Left cardiac atrium (tissue), 4 donors: ENCODE measurements at regions not wholly inside any gene's neighbourhood (a gene's known extent, or its start where the extent isn't known, plus 50 kb on each side); places are given as distances from the start of the nearest gene placed in this dataset.

Experiments
- ATAC-seq, 2 donors: fragments of 200-7000 bp; cut with Tn5 transposase; one replicate each; pipeline ENCODE4 v1.9.1; 2020; ENCODE audit warnings: mild to moderate bottlenecking in 2 of 2, moderate library complexity in 2 of 2
- DNase-seq: peaks from one replicate; pipeline ENCODE4 v3.0.0-alpha.2; 2020
- intact Hi-C, 2 donors: fragments of 100-400 bp; cut with DNase I; formaldehyde crosslinking; loops; one replicate each; pipeline versions ENCODE4 v1.14.1 to v1.15.1; 2022 to 2023
- donor health status: DM: no; HTN: yes; CAD: no.
- donor health status: DM: no; HTN: yes; CAD: no; lungs with severe emphysema.
- donor health status: DM: yes; HTN: yes; CAD: no.
- donor health status: Dilated cardiomyopathy.

DNA sequence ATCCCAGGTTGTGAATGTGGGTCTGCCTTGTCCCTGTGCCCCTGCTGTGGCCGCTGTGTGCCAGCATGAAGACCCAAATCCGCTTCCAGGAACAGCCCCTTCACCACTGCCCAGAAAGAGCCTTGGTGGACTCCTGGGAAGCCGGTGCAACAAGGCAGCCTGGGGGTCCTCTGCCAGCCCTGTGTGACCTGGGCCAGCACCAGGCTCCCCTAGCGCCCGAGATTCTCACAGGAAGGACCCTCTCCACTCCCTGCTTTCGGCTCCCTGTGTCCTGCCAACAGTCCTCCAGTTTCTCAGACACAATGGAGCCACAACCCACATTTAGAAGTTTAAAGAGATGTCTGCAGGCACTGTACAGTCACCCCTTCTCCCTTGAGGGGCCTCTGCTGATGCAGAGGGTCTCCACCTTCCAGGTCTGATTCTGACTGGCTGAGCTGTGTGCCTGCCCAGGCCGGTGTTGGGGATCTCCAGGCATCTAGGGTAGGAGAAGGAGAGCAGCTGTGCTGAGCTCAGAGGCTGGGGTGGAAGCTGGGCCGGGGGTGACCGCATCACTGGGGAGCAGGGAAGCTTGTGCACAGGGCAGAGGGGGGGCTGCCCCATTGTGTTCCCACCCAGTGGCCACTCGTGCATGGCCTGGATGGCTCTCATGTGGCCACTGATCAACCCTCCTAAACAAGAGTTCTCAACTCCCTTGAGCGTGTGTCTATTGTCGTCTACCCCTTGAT, 174.0 kb downstream of the IRX2 start:
- ATAC-seq (no peak), DNase-seq (no peak)
- intact Hi-C loops = no loop called here

DNA sequence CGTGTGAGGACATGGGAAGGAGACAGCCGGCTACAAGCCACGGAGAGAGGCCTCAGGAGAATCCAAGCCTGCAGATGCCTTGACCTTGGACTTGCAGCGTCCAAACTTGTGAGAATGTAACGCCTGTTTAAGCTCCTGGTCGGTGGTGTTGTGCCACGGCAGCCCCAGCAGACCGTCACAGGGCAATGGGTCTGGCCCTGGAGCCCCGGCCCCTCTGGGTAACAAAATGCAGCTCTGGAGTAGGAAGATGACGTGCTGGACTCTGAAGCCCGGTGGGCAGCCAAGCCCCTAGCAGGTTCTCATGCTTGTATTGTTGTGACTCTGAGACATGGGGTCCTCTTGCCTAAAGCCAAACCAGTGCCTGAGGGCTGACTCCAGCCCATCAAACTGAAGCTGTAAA, 174.7 kb downstream of the IRX2 start:
- DNase-seq = no peak
- ATAC-seq = no peak
- intact Hi-C loops = no loop called here

DNA sequence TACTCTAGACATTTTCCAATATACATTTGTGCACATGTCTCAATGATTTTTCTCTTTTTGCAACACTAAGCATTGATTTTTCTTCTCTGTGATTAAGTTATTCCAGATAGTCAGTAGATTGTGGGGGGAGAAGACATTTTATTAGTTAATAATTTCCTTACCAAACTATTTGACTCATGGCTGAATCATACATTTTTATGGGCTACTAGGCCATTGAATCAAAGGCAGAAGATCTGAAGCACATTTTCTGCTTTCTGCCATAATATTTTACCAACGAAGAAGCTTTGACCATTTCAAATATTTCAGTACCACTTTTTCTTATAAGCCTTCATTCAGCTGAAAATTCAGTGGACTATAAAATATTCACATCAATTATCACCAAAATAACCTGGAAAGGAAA, 175.6 kb downstream of the IRX2 start:
- DNase-seq (no peak), ATAC-seq (no peak)
- intact Hi-C loops = no loop called here

DNA sequence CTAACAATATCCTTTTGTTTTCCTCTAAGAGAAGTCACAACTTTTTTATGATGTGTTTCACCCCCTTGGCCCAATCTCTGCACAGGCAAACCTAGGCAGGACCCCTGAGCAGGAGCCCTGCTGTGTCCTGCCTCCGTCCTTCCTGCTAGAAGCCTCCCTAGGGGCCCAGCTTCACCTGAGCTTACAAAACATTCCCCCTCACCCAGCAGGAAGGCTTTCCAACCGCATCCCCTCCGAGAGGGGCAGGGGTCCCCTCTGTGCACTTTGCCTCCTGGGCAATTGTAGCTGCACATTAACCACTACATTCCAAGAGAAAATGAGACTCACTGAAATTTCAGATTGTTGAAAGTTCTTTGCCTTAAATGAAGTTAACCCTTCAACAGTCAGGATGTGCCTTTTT, 176.2 kb downstream of the IRX2 start:
- intact Hi-C loops = no loop called here
- ATAC-seq = no peak
- no peak for DNase-seq

DNA sequence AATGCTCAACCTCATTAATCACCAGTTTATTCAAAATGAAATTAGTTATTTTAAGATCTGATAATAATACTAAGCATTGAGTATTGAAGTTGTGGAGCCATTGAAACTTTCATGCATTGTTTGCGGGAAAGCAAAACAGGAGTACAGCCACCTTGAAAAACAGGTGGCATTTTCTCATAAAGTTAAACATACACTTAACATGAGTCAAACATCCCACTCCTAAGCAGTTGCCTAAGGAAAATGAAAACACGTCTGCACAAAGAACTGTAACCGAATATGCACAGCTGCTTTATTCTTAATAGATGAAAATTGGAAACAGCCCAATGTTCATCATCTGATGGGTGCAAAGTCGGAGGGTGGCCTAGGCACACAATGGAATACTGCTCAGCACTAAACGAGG, 177.3 kb downstream of the IRX2 start:
- DNase-seq (no peak), ATAC-seq (no peak)
- intact Hi-C loops = no loop called here

DNA sequence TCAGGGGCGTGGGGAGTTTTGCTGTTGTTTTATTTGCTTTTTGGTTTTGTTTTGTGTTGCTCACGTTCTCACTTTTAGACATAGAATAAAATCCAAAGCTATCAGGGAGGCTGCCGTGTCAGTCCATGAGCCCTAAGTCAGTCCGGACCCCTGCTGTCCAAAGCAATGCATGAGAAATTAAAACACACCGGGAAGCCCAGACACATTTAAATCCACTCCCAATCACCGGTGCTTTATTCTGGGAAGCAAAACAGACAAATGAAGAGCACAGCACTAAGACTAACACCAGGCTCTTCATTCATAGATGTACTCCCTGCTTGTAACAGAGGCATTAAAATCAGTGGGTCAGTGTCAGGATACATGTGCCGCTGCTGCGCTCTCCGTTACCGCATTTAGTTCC, 180.9 kb downstream of the IRX2 start:
- ATAC-seq (no peak), DNase-seq (no peak)
- intact Hi-C loops = no loop called here

DNA sequence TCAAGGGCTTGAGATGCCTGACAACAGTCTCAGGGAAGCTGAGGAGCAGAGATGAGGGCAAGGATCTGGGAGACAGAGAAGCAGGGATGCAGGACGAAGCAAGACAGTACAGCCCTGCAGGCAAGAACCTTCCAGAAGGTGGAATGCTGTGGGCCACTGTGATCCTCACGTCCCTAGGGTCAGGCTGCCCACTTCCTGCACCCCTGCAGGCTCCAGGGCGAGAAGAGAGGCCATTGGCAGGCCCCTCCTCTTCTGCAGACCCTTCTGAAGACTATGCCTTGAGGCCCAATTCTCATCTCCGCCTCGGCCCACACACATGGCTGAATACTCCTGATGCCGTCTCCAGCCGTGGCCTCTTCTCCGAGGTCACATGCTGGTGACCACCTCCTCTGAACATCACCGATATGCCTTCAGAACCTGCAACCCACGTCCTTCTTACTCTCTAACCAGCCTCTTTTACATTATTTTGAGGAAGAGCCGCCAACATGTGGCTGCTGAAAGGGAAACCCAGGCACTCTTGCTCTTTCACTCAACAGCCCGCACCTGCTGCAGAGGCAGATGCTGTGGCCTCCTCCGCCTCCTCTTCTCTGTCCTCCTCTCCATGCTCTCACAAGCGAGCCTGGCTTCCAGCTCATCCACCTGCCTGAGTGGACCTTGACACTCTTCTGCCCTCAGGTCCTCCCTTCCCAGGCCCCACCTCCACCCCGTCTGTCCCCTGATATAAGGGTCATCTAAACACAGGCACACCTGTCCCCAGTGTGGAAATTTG, 181.5 kb downstream of the IRX2 start:
- ATAC-seq (no peak), DNase-seq (no peak)
- intact Hi-C loops = no loop called here

DNA sequence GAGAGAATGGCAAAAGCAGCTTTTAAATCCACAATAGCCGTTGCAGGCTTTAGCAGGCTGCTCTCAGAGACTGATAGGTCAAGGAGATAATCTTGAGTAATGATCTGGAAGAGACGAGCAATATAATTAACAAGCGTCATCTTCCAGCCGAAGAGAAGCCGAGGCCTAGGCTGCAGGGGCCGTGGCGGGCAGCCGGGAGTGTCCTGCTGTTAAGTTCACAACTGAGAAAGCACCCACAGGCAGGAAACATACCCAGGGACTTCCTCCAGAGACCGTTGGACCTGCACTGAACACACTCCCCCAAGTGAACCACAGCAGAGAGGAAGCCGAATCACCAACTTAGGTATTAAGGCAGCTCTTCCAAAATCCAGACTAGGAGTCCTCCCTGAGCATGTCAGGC, 182.3 kb downstream of the IRX2 start:
- intact Hi-C loops = no loop called here
- DNase-seq (no peak), ATAC-seq (no peak)

DNA sequence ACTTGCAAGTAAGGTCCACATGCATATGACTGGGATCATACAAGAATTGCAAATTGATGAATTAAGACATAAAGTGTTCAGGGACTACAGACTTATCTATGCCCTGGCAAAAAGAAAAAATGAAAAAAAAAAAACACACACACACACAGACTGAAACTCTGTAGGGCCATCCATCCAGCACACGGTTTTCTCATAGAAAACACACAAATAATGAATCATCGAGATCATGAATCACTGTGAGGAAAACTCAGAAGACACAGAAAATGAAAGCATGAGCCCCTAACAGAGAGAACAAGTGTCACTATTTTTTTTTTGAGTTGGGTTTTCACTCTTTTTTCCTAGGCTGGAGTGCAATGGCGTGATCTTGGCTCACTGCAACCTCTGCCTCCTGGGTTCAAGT, 185.2 kb downstream of the IRX2 start:
- DNase-seq = no peak
- ATAC-seq = no peak
- intact Hi-C loops = no loop called here

DNA sequence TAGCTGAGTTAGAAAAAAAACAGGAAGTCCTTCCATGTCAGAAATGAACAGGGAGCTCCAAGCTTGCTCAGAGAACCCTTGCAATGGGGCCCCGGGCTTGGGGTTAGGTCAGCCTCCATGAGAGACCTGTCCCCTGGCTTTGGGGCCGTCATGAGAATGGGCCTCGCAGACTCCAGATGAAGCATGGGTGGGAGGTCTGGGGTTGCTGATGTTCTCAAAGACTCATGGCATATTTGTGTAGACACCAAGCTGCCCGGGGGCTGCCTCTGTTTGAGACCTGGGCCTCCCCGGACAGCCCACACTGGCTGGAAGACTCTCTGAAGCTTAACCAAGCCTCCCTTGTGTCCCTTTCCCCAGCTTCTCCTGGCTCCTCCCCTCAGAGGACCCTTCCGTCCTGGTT, 186.3 kb downstream of the IRX2 start:
- ATAC-seq = no peak
- intact Hi-C loops = no loop called here
- no peak for DNase-seq

DNA sequence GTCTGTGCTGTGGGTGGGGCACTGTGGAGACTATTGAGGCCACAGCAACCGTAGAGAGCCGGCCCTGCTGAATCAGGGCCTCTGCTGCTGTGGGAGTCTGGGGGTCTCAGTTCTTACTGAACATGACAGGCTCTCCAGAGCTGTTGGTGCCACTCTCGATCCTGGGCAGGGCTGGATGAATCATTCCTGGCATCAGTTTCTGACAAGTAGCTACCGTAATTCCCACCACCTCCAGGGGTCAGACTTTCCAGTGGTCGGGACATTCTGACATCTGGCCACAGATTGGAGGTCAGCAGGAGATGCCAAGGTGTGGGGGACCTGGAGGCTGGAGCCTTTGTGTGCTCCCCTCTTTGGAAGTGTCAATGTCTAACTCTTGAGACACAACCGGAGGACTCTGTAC, 188.4 kb downstream of the IRX2 start:
- DNase-seq (no peak), ATAC-seq (no peak)
- intact Hi-C loops = no loop called here

DNA sequence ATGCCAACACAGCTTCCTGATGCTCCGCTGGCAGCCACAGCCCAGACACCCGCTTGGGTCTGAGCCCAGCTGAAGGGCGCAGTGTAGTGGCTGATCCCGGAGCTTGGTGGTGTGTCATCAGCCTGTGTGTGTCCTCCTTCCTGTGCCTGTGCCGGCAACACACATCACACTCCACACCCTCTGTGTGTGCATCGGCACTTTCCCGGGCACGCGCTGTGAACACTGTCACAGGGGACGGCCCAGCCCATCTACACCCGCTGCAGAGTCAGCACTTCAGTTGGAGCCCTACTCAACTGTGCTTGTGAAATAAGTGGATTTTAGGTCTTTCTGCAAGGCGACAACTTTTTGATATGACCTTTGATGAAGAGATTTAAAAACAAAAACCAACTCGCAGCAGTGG, 189.4 kb downstream of the IRX2 start:
- ATAC-seq (no peak), DNase-seq (no peak)
- intact Hi-C loops = no loop called here

DNA sequence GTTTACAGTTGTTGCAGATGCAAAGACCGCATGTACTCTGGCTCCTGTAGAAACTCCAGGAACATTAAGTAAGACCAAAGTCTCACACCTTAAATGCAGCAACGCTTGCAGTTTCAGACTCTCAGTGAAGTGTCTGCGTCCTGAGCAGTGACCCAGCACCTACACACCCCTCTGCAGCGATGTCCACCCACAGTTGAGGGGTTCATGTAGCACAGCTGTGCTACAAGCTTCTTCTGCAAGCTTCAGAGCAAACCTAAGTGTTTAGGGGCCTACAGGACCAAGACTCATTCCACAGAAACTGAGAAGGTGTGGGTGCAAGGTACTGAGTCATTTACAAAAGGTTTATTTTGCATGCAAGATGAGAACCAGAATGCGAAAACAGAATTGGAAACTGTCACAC, 191.0 kb downstream of the IRX2 start:
- DNase-seq = no peak
- intact Hi-C loops = no loop called here
- no peak for ATAC-seq

DNA sequence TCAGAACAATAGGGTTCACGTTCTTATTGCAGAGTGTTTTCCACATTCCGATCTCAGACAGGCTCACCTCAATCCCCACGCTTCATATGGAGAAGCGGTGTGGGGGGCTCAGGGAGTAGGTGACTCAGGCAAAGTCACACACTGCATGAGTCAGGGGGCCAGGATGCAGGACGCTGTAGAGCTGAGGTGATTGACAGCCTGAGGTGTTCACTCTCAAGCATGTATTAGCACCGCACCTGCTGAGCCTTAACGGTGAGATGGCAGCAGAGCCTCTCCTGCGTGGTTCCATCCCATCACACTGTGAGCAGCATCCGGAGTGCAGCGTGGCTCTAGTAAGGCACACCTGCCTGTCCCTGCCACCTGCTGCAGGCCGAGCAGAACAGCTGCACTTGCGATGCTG, 194.0 kb downstream of the IRX2 start:
- intact Hi-C loops = no loop called here
- ATAC-seq (no peak), DNase-seq (no peak)

DNA sequence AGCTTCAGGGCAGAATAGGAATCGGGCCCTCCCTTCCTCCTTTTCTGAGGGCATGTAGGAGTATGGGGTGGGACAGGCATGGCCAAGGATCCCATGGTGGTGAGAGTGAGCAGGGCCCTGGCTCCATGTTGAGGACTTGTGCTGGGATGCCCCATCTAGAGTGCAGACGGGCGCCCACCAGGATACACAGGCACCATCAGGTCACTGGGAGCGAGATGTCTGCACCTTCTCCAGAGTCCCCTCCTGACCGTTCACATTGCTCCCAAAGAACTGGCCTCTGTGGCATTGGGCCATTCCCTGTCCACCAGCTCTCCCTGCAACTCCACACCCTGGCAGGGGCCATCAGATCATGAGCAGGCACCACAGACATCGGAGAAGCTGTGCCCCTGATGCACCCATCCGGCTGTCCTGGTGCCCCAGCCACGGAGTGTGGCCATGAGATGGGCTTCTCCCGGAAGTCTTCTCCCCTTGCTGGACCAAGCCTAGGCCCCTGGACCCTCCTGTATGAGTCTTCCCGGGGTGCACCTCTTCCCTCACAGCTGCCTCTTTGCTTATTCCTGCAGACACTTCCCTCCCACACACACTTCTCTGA, 195.0 kb downstream of the IRX2 start:
- no peak for ATAC-seq
- intact Hi-C loops = no loop called here
- no peak for DNase-seq

DNA sequence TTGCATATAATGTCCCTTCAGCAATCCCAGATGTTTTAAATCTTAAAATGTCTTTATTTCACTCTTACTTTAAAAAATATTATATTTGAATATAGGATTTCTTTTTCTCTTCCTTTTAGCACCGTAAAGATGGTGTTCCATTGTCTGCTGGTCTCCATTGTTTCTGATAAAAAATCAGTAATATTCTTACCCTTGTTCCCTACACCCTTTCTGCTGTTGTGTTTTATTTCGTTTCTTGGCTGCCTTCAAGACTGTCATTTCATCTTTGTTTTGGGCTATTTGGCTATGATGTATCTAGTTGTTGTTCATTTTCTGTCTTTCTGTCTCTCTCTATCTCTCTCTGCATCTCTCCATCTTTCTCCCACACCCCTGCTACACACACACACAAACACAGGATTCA, 197.9 kb downstream of the IRX2 start:
- intact Hi-C loops = no loop called here
- ATAC-seq = no peak
- no peak for DNase-seq

DNA sequence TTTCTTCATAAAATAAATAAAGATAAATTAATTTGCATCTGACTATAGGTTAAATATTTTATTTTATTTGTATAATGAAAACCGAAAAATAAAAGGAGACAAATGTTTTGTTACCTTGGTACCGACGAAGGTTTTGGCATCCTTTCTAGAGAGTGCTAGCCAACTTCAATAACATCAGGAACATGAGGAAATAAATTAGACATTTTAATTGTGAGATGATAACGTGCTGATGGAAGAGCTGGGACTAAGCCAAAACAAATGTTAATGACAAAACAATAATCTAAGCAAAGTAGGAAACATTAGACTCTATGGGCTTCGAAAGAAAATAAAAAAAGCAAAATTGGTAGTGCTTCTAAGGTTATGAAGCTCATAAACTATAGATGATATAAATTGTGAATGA, 201.0 kb downstream of the IRX2 start:
- ATAC-seq (no peak), DNase-seq (no peak)
- intact Hi-C loops = no loop called here

DNA sequence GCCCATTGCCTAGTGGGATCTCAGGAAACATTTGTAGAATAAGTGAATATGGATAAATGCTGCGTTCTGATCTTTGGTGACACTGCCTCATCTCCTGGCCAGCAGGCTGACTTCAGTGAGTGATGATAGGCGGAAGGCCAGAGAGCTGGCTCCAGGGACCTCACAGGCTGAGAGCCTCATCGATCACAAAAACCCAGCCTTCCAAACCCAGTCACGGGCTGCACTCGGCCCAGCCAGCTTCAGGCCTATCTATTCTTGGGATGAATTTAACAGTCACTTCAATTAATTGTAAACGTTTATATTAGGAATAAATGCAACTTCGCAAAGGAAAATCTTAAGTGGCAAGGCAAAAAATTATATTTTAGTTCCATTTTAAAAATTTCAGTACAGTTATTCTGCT, 201.6 kb downstream of the IRX2 start:
- no peak for ATAC-seq
- no peak for DNase-seq
- intact Hi-C loops = no loop called here

DNA sequence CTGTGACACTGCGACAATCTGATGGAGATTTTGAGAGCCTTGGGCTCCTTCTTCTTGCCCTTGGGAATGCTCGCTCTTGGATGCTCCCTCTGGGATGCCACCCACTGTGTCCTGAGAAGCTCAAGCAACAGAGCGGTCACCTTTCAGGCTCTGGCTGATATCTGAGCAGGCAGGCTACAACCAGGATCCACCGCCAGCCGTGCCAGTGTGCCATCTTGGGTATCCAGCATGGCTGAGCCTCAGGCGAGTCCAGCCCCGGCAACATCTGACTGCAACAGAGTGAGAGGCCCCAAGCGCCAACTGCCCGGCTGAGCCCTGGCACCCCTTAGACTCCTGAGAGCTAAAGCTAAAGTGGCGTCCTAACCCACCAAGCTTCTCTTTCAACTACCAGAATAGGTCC, 202.1 kb downstream of the IRX2 start:
- ATAC-seq (no peak), DNase-seq (no peak)
- intact Hi-C loops = no loop called here

DNA sequence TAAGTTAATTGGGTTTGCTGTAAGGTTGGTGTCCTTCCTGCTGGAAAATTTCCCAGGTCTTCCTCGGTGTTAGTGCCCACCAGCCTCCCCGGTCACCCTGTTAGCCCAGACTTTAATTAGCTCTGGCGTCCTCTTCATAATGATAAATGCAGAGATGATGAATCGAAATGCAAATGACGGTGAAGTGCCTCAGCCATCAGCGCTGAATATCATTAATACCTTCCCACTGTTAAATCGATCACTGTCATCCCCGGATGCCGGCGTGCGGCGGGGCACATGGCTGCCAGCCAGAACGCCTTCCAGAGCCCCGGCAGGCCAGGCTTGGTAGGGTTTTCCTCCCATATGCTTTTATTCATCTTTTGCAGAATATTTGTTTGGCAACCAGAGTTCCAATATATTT, 204.5 kb downstream of the IRX2 start:
- DNase-seq (no peak), ATAC-seq (no peak)
- intact Hi-C loops = no loop called here

DNA sequence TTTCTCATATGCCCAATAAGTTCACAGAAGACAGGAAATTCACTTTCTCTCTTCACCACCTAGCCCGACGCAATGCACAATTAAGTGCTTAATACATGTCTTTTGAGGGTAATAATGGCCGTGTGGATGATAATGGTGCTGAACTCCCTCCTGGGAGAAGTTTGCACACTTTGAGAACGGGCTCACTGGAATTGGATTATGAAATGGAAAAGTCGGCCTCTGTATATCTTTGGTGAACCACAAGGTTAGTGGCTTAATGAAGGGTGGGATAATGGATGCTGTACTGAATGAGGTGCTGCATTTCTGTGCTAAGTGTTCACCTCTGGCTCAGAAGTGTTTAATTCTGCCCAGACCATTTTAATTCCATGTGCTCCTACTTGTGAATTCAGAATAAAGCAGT, 207.5 kb downstream of the IRX2 start:
- intact Hi-C loops = no loop called here
- no peak for DNase-seq
- ATAC-seq = no peak
